DOHH2 (cell line): ENCODE measurements at regions not wholly inside any gene's neighbourhood (a gene's known extent, or its start where the extent isn't known, plus 50 kb on each side); places are given as distances from the start of the nearest gene placed in this dataset.

Experiments used
- CTCF ChIP-seq: fragments of 200-600 bp; sonication (generic); IDR thresholded peaks from one replicate; pipeline ENCODE4 v1.5.1; 2014; ENCODE audit warnings: antibody characterized with exemption, mild to moderate bottlenecking, low read depth, low read length; ENCODE audit not compliant: poor library complexity, severe bottlenecking
- EZH2phosphoT487 ChIP-seq: fragments of 200-600 bp; sonication (generic); IDR thresholded peaks from 2 replicates; pipeline ENCODE4 v1.6.1; 2017; ENCODE audit warnings: borderline replicate concordance, mild to moderate bottlenecking, antibody characterized with exemption, low read length, moderate library complexity, mixed read lengths

GRCh38 chr9:115507148-115507547, 389.2 kb upstream of the TNC start:
- TF ChIP-seq CTCF: no peak
- no peak for TF ChIP-seq EZH2phosphoT487
